WERI-Rb-1 (cell line): ENCODE measurements at regions not wholly inside any gene's neighbourhood (a gene's known extent, or its start where the extent isn't known, plus 50 kb on each side); places are given as distances from the start of the nearest gene placed in this dataset.

Experiments
- DNase-seq: peaks from one replicate; pipeline ENCODE4 v3.0.0-alpha.2; 2020
- H3K27ac ChIP-seq: fragments of 250-450 bp; sonication (Bioruptor Pico); 2 replicates; pipeline ENCODE4 v1.5.1; 2020; ENCODE audit warnings: mild to moderate bottlenecking, moderate library complexity
- H3K27me3 ChIP-seq: fragments of 250-450 bp; sonication (Bioruptor Pico); 2 replicates; pipeline ENCODE4 v1.5.1; 2021; ENCODE audit warnings: mild to moderate bottlenecking, low read depth, moderate library complexity; ENCODE audit not compliant: insufficient read depth, severe bottlenecking
- H3K36me3 ChIP-seq: fragments of 250-450 bp; sonication (Bioruptor Pico); 2 replicates; pipeline ENCODE4 v1.5.1; 2020; ENCODE audit warnings: mild to moderate bottlenecking, moderate library complexity
- H3K4me3 ChIP-seq: 2 replicates; pipeline ENCODE4 v1.5.1; 2011; ENCODE audit warnings: low read depth, mild to moderate bottlenecking, control low read depth, low read length
- H3K9me3 ChIP-seq: fragments of 250-450 bp; sonication (Bioruptor Pico); 2 replicates; pipeline ENCODE4 v1.5.1; 2021; ENCODE audit warnings: mild to moderate bottlenecking, moderate library complexity; ENCODE audit not compliant: severe bottlenecking
- TF ChIP-seq, protein P1 (sequence below): IDR thresholded peaks from 2 replicates; pipeline ENCODE4 v1.5.1; 2011; ENCODE audit warnings: low read depth, mild to moderate bottlenecking, control low read depth, inconsistent platforms, low read length

- H3K9me3 ChIP-seq, result no peaks in the 10 kb centered on the region
- H3K36me3 ChIP-seq, result no peaks in the 10 kb centered on the region
- no peaks in the 10 kb centered on the region for H3K27me3 ChIP-seq
- TF ChIP-seq, protein P1, sequence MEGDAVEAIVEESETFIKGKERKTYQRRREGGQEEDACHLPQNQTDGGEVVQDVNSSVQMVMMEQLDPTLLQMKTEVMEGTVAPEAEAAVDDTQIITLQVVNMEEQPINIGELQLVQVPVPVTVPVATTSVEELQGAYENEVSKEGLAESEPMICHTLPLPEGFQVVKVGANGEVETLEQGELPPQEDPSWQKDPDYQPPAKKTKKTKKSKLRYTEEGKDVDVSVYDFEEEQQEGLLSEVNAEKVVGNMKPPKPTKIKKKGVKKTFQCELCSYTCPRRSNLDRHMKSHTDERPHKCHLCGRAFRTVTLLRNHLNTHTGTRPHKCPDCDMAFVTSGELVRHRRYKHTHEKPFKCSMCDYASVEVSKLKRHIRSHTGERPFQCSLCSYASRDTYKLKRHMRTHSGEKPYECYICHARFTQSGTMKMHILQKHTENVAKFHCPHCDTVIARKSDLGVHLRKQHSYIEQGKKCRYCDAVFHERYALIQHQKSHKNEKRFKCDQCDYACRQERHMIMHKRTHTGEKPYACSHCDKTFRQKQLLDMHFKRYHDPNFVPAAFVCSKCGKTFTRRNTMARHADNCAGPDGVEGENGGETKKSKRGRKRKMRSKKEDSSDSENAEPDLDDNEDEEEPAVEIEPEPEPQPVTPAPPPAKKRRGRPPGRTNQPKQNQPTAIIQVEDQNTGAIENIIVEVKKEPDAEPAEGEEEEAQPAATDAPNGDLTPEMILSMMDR, result no peak
- no peak overlapping the region for H3K27ac ChIP-seq
- no peak for DNase-seq
- no peak overlapping the region for H3K4me3 ChIP-seq
Measured at GRCh38 chr2:187875261-187876141, 321.3 kb upstream of the TFPI start.

DNA sequence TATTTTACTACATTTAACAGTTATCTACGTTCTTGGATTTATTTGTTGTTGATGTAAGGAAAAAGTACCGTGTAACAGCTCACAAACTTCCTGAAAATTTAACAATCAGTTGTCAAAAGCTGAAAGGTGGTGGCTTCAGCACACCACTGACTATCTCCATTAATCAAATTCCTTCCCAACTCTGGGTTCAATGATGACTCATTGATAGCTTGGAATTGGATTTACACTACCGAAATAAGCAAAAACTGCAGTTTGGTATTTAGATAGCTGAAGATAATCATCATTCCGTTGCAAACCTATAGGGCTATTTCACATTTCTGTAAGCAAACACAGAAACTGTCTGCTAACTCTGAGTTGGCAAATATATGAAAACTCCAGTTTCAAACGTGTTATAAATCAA is 322.3 kb upstream of the TFPI start:
- no peaks in the 10 kb centered on the region for H3K36me3 ChIP-seq
- H3K27me3 ChIP-seq, result no peaks in the 10 kb centered on the region
- H3K27ac ChIP-seq, result no peak overlapping the region
- TF ChIP-seq, protein P1, result no peak
- no peak overlapping the region for H3K4me3 ChIP-seq
- no peaks in the 10 kb centered on the region for H3K9me3 ChIP-seq
- DNase-seq, result no peak

DNA sequence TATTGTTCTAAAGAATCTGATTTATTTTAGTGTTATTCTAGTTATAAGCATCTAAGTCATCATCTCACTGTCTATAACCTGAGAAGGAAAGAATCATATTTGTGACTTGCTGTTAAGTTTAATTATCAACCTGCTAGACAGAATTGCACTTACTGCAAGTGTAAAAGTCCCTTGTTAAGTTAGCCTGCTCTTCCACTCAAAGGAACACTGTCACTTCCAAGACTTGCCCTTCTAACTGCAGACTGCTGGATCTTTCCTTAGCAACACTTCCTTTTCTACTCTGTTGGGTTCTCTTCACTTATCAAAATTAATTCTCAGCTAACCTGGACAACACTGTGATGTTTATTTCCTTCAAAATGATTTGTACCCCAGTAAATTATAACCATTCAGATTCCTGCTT is 323.2 kb upstream of the TFPI start:
- DNase-seq, result no peak
- H3K4me3 ChIP-seq, result no peak overlapping the region
- no peaks in the 10 kb centered on the region for H3K27me3 ChIP-seq
- H3K36me3 ChIP-seq, result no peaks in the 10 kb centered on the region
- no peak overlapping the region for H3K27ac ChIP-seq
- TF ChIP-seq, protein P1, result no peak
- H3K9me3 ChIP-seq, result no peaks in the 10 kb centered on the region

DNA sequence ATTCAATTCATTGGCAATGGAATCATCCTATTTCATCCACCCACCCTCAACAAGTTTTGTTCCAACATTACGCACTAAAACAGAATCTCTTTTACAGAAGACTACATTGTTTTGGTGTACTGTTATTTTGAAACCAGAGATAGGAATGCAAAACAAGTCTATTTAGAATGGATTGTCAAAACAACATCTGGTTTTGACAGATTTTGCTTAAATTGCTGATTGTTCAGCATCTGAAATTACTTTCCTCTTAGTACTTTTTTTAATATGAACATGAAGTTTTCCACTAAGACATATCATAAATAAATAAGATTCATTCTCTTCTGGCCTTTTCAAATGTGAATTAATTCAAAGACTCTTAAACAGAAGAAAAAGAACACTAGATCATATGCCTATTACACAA is 323.9 kb upstream of the TFPI start:
- no peak overlapping the region for H3K4me3 ChIP-seq
- no peaks in the 10 kb centered on the region for H3K36me3 ChIP-seq
- no peak for DNase-seq
- H3K27ac ChIP-seq, result no peak overlapping the region
- TF ChIP-seq, protein P1, result no peak
- no peaks in the 10 kb centered on the region for H3K27me3 ChIP-seq
- H3K9me3 ChIP-seq, result no peaks in the 10 kb centered on the region

DNA sequence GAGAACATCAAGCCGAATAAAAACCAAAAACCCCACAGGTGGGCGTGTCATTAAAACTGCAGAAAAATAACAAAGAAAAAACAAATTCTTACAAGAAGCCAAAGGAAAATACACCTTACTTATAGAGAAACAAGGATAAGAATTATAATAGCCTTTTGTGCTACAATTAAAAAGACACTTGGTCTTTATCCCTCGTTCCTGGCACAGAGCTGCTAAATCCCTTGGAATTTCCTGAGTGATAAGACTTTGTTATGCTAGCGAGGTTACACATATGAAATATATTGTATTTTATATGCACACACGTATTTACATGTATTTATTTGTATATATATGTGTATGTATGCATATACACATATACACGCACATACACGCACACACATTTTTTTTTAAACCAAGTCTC is 325.3 kb upstream of the TFPI start:
- H3K9me3 ChIP-seq, result no peaks in the 10 kb centered on the region
- H3K27me3 ChIP-seq, result no peaks in the 10 kb centered on the region
- DNase-seq, result no peak
- H3K27ac ChIP-seq, result no peak overlapping the region
- H3K36me3 ChIP-seq, result no peaks in the 10 kb centered on the region
- TF ChIP-seq, protein P1, result no peak
- H3K4me3 ChIP-seq, result no peak overlapping the region

GRCh38 chr2:187884003-187884402 is 329.8 kb upstream of the TFPI start:
- H3K27me3 ChIP-seq, result no peaks in the 10 kb centered on the region
- TF ChIP-seq, protein P1, result no peak
- no peaks in the 10 kb centered on the region for H3K9me3 ChIP-seq
- H3K36me3 ChIP-seq, result no peaks in the 10 kb centered on the region
- no peak overlapping the region for H3K27ac ChIP-seq
- no peak overlapping the region for H3K4me3 ChIP-seq
- no peak for DNase-seq
